ENCODE measurements at regions not wholly inside any gene's neighbourhood (a gene's known extent, or its start where the extent isn't known, plus 50 kb on each side); places are given as distances from the start of the nearest gene placed in this dataset.

DNA sequence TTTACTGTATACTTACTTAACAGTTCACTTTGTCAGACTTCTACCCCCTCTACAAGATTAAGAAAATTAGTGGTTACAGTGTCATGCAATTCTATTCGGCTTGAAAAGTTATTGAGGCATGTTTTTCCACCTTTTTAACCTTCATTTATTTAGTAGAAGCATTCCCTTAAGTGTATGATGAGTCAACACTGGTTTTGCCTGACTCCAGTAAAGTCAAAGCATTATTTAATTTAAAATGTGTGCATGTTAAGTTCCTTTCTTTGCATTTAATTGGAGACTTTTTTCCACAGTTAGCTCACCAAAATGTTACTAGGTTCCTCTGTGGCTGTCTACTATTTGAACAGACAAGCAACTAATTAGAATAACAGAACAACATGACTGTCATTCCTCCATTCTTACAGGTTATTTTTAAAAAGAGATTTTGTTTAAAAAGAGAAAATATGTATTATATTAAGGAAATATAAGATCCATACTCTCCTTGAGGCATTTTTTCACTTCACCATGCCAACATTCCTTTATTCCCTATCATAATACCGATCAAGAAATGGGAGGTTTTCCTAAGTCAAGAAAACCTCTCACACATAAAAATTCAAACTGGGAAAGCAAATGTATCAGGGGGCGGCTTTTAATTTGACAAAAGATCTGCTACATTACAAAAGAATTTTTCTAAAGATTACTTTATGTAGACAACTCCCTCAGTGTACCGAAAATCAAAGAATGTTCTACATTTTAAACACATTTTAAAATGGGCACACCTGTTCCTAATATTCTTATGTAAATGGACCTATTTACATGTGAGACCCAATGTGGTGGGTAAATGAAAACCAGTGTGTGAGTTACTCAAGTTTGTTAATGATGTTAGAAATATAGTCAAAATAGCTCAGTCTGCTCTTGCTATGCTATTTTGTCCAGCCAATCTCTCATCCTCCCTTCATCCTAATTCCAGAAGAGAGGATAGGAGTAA is 361.2 kb downstream of the UTRN start:
- Histone ChIP-seq H2AFZ (ENCODE audit: insufficient read depth, low read depth, low read length, poor library complexity, severe bottlenecking) (no peak overlapping the region), H3K9ac (ENCODE audit: low read length) (no peak overlapping the region), H3K4me1 (ENCODE audit: control insufficient read depth in 2 of 2, insufficient read depth in 2 of 2, low read length in 2 of 2) (peaks cover 0 to 3% of the 10 kb centered on the region in 2 donors), H3K36me3 (replicated peaks in 1 of 2; ENCODE audit: control extremely low read depth in 1 of 2, control insufficient read depth in 1 of 2, extremely low read depth in 1 of 2, insufficient read depth in 2 of 2, low read length in 1 of 2) (peaks cover 0 to 5% of the 10 kb centered on the region in 2 experiments), H3K27ac (ENCODE audit: low read length in 2 of 2) (peak overlapping the region in 1 of 2 donors; percentile 25), H4K20me1 (ENCODE audit: control insufficient read depth, insufficient read depth, low read length, poor library complexity, severe bottlenecking) (peaks cover 18% of the 10 kb centered on the region), H3K79me2 (ENCODE audit: control insufficient read depth, insufficient read depth, low read length) (peaks cover 9% of the 10 kb centered on the region), H3K4me3 (ENCODE audit: control extremely low read depth in 1 of 5, extremely low read depth in 1 of 5, insufficient read depth in 1 of 5, low read depth in 2 of 5, low read length in 4 of 5) (no peak overlapping the region), H3K4me2 (replicated peaks; ENCODE audit: low read depth, low read length, poor library complexity, severe bottlenecking) (no peak overlapping the region), H3K27me3 (replicated peaks in 1 of 4; ENCODE audit: control extremely low read depth in 1 of 4, control insufficient read depth in 3 of 4, insufficient read depth in 4 of 4, low read length in 3 of 4) (no peaks in the 10 kb centered on the region), H3K9me3 (ENCODE audit: control extremely low read depth in 1 of 3, control insufficient read depth in 2 of 3, insufficient read depth in 1 of 3, low read length in 2 of 3) (no peaks in the 10 kb centered on the region)
- no peaks in the 10 kb centered on the region for H3K27me3 Mint-ChIP-seq
- H3K27ac Mint-ChIP-seq: no peak overlapping the region
- no peak for ATAC-seq (ENCODE audit: low read depth)
- no peaks in the 10 kb centered on the region for H3K9me3 Mint-ChIP-seq (ENCODE audit: insufficient read depth)
- no CpG with 5 or more reads among the region's 4 CpGs for WGBS (ENCODE audit: insufficient coverage)
- POLR2A ChIA-PET: no interaction called here
- H3K4me3 Mint-ChIP-seq: no peak overlapping the region
- TF ChIP-seq, protein P1, sequence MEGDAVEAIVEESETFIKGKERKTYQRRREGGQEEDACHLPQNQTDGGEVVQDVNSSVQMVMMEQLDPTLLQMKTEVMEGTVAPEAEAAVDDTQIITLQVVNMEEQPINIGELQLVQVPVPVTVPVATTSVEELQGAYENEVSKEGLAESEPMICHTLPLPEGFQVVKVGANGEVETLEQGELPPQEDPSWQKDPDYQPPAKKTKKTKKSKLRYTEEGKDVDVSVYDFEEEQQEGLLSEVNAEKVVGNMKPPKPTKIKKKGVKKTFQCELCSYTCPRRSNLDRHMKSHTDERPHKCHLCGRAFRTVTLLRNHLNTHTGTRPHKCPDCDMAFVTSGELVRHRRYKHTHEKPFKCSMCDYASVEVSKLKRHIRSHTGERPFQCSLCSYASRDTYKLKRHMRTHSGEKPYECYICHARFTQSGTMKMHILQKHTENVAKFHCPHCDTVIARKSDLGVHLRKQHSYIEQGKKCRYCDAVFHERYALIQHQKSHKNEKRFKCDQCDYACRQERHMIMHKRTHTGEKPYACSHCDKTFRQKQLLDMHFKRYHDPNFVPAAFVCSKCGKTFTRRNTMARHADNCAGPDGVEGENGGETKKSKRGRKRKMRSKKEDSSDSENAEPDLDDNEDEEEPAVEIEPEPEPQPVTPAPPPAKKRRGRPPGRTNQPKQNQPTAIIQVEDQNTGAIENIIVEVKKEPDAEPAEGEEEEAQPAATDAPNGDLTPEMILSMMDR (IDR thresholded peaks at IDR 0.05): no peak
- TF ChIP-seq EZH2 (IDR thresholded peaks at IDR 0.05; ENCODE audit: borderline replicate concordance, insufficient read depth, low read depth, low read length, poor library complexity, severe bottlenecking): no peak
- CTCF ChIA-PET: interaction anchor here (0.5 kb wide), 1 partner anchor 271 kb away, joined by 3 read pairs; no protein-coding TSS in a partner anchor
- intact Hi-C loops (cut with micrococcal nuclease): loop anchor here (5.0 kb wide), 1 partner anchor 39 kb away; no protein-coding TSS in a partner anchor
- no peak for DNase-seq
- H3K4me1 Mint-ChIP-seq: peaks cover 15% of the 10 kb centered on the region
